ENCODE measurements at regions not wholly inside any gene's neighbourhood (a gene's known extent, or its start where the extent isn't known, plus 50 kb on each side); places are given as distances from the start of the nearest gene placed in this dataset.

DNA sequence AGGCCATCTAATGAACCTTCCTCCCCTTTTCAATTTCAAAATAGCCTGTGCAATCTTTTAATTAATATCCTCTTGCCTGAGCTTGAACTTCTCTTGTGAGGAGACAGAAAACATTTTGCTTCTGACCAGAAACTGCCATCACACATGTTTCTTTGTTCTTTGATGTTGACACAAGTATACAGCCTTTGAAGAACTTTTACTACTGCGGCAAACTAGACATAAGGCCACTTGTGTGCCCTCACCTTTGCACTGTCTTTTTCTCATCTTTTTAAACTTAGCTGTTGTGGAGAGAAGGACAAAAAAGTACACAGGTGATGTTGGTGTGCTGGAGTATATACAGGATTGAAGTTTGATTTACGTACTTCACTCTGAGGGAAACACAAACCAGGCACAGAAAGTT, 116.3 kb upstream of the C1GALT1C1 start:
- Histone ChIP-seq H3K4me3 (no peak overlapping the region), H3K4me1 (peaks cover 7 to 74% (median 39%) of the 10 kb centered on the region in 10 experiments; a peak in 18 of 20 replicates), H3K27me3 (no peaks in the 10 kb centered on the region), H4K20me1 (no peaks in the 10 kb centered on the region), H3K36me3 (no peaks in the 10 kb centered on the region), H3K27ac (0 out of 22 replicates have a peak overlapping the region, but pooled peaks of 1 of the 11 experiments have one; percentile 7), H3K4me2 (peak overlapping the region in 5 of 11 experiments; percentile 22 to 57 (median 44); a peak in 8 of 22 replicates), H3K9me3 (replicated peaks in 1 of 11) (peaks cover 11 to 30% (median 17%) of the 10 kb centered on the region in 11 experiments), H3K9ac (no peak overlapping the region)
- no peak for TF ChIP-seq Cebpa-rat (IDR thresholded peaks at IDR 0.05)

DNA sequence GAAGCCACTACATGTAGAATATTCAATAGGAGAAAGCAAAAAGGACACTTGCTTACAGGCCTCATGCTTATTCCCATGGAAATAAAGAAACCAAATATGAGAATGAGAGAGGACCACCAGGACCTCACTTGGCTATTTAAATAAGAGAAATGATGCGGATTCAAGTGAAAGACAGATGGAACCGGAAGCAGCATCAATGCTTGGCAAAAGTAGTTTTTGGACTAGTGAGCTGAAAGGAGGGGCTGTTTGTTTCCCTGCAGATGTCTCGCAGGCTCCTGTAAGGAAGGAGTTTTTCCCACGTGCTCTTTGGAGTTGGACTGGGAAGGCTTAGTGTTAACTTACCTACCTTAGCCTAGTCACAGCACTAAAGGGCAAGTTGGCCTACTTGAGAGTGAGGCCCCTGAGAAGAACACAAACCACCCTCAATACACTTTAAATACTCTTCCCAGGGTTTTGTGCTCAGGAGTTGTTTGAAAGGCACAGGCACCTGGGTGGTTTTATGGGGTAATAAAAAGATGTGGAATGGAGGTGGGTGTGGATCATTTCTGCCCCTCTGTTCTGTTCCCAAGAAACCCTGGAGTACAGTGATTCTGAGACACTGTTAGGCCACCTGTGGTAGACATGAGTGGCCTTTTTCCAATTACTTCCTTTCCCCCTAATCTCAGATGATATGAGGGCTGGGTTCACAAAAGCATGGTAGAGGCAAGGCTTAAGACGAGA, 113.3 kb upstream of the C1GALT1C1 start:
- Histone ChIP-seq H3K9ac (no peak overlapping the region), H3K9me3 (replicated peaks in 1 of 11) (peaks cover 11 to 30% (median 17%) of the 10 kb centered on the region in 11 experiments), H4K20me1 (no peaks in the 10 kb centered on the region), H3K36me3 (no peaks in the 10 kb centered on the region), H3K4me1 (peaks cover 0 to 62% (median 19%) of the 10 kb centered on the region in 10 experiments; a peak in 12 of 20 replicates), H3K4me3 (no peak overlapping the region), H3K27me3 (no peaks in the 10 kb centered on the region), H3K27ac (no peak overlapping the region), H3K4me2 (no peak overlapping the region)
- no peak for TF ChIP-seq Cebpa-rat (IDR thresholded peaks at IDR 0.05)

DNA sequence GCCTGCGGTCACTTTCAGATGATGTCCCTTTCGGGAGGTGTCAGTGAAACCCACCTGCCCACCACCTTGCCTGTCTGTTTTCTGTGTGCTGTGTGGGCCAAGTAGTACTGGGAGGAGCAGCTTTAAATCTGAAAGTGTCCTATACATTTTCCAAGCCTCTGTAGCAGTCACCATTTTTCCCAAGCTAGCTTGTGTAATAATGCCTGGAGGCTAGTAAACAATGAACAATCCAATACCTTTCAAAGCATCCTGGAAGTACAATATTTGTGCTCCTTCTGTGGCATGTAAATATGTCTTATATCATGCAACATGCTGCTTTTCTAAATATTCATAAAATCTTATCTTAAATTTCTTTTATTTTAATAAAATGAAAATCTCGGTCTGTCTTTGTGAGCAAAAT, 111.6 kb upstream of the C1GALT1C1 start:
- peaks cover 8 to 59% (median 18%) of the 10 kb centered on the region in 10 experiments; a peak in 18 of 20 replicates for H3K4me1 ChIP-seq
- H3K4me2 ChIP-seq = peak overlapping the region in 5 of 11 experiments; percentile 17 to 46 (median 24); a peak in 6 of 22 replicates
- peaks cover 11 to 30% (median 17%) of the 10 kb centered on the region in 11 experiments for H3K9me3 ChIP-seq (replicated peaks in 1 of 11)
- H3K27ac ChIP-seq = no peak overlapping the region
- H3K27me3 ChIP-seq = no peaks in the 10 kb centered on the region
- no peaks in the 10 kb centered on the region for H3K36me3 ChIP-seq
- no peaks in the 10 kb centered on the region for H4K20me1 ChIP-seq
- H3K9ac ChIP-seq = no peak overlapping the region
- no peak overlapping the region for H3K4me3 ChIP-seq
- TF ChIP-seq Cebpa-rat (IDR thresholded peaks at IDR 0.05) = no peak

DNA sequence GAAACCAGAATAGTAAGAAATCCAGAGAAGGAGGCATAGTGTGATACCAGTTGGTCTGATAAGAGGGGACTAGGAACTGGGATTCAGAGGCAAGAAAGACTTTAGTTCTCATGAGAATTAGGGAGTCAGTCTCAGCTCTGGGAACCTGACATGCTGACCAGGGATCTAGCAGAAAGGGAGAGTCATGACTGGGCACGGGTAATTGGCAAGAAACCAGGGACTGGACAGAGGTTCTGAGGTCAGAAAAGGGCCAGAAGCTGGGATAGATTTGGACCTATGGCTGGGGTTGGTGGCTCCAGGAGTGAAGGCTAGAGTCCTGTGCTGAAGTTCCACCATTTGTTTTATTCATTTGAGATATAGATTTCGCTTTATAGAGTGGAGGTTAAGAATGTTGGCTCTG, 110.2 kb upstream of the C1GALT1C1 start:
- peaks cover 8 to 52% (median 18%) of the 10 kb centered on the region in 10 experiments; a peak in 18 of 20 replicates for H3K4me1 ChIP-seq
- no peak for TF ChIP-seq Cebpa-rat (IDR thresholded peaks at IDR 0.05)
- H4K20me1 ChIP-seq = no peaks in the 10 kb centered on the region
- peak overlapping the region in 4 of 11 experiments; percentile 21 to 47 (median 33); a peak in 6 of 22 replicates for H3K4me2 ChIP-seq
- H3K36me3 ChIP-seq = no peaks in the 10 kb centered on the region
- peaks cover 4 to 19% (median 12%) of the 10 kb centered on the region in 11 experiments for H3K9me3 ChIP-seq (replicated peaks in 1 of 11)
- H3K27me3 ChIP-seq = no peaks in the 10 kb centered on the region
- no peak overlapping the region for H3K9ac ChIP-seq
- H3K4me3 ChIP-seq = no peak overlapping the region
- no peak overlapping the region for H3K27ac ChIP-seq

DNA sequence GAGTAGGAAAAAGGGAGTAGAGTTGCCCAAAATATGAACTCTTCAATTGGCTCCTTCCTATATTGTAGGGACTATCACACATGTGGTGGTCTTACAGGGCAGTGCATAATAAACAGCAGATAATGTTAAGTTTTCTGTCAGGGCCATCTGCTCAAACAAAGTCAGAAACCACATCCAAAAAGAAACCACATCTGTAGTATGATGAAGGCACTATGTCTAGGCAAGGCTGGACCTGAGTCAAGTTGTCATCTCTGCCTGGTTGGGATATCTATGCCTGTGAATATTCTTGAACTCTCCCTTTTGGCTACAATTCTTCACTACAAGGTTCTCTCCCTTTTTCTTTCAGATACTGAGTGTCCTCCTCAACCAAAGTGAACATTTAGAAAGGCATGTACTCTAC, 109.4 kb upstream of the C1GALT1C1 start:
- Histone ChIP-seq H3K4me2 (peak overlapping the region in 7 of 11 experiments; percentile 0 to 47 (median 26); a peak in 10 of 22 replicates), H3K9ac (no peak overlapping the region), H3K4me3 (no peak overlapping the region), H3K27ac (no peak overlapping the region), H3K4me1 (peaks cover 8 to 59% (median 23%) of the 10 kb centered on the region in 10 experiments; a peak in 18 of 20 replicates), H3K9me3 (replicated peaks in 1 of 11) (peaks cover 0 to 14% (median 7%) of the 10 kb centered on the region in 11 experiments; a peak in 15 of 22 replicates), H3K27me3 (no peaks in the 10 kb centered on the region), H3K36me3 (no peaks in the 10 kb centered on the region), H4K20me1 (no peaks in the 10 kb centered on the region)
- no peak for TF ChIP-seq Cebpa-rat (IDR thresholded peaks at IDR 0.05)

DNA sequence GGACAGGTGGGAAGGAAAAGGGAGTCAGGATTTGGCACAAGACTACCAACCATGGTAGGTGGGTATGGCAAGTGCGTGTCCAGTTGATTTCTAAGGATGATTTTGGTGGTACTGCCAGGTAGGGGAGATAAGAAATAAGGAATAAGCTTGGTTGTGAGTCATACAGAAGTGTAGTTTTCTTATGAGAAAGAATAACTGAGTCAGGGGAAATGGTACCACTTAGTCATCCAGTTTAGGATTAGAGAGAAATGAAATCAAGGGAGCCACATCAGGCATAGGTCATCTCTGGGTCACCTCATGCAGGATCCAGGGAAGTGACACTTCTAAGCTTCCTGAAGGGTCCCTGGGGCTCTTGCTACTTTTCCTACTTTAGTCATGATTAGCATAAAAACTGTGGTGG, 107.1 kb upstream of the C1GALT1C1 start:
- no peak overlapping the region for H3K9ac ChIP-seq
- H3K27ac ChIP-seq = no peak overlapping the region
- H3K9me3 ChIP-seq (replicated peaks in 1 of 11) = peaks cover 7 to 22% (median 14%) of the 10 kb centered on the region in 11 experiments; a peak in 19 of 22 replicates
- H3K27me3 ChIP-seq = no peaks in the 10 kb centered on the region
- H3K36me3 ChIP-seq = no peaks in the 10 kb centered on the region
- no peak overlapping the region for H3K4me3 ChIP-seq
- TF ChIP-seq Cebpa-rat (IDR thresholded peaks at IDR 0.05) = no peak
- H3K4me2 ChIP-seq = peak overlapping the region; percentile 24 to 55 (median 34); a peak in 20 of 22 replicates
- no peaks in the 10 kb centered on the region for H4K20me1 ChIP-seq
- peaks cover 8 to 50% (median 23%) of the 10 kb centered on the region in 10 experiments; a peak in 18 of 20 replicates for H3K4me1 ChIP-seq

DNA sequence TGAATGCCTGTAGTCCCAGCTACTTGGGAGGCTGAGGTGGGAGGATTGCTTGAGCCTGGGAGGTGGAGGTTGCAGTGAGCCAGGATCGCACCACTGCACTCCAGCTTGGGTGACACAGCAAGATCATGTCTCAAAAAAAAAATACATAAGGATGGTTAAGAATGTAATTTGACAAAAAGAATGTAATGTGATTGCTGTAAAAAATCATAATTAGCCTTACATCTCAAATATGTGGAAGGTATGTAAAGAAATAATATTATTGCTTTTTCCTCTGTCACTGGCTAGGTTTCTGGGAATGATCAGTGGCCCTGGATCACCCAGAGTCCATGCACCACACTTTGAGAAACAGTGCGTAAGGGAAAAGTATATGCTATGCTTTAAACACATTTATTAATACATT, 106.1 kb upstream of the C1GALT1C1 start:
- H4K20me1 ChIP-seq = no peaks in the 10 kb centered on the region
- peaks cover 8 to 43% (median 23%) of the 10 kb centered on the region in 10 experiments; a peak in 18 of 20 replicates for H3K4me1 ChIP-seq
- no peak overlapping the region for H3K27ac ChIP-seq
- no peaks in the 10 kb centered on the region for H3K27me3 ChIP-seq
- TF ChIP-seq Cebpa-rat (IDR thresholded peaks at IDR 0.05) = no peak
- H3K36me3 ChIP-seq = no peaks in the 10 kb centered on the region
- no peak overlapping the region for H3K4me3 ChIP-seq
- H3K9ac ChIP-seq = no peak overlapping the region
- H3K4me2 ChIP-seq = no peak overlapping the region
- H3K9me3 ChIP-seq (replicated peaks in 1 of 11) = peaks cover 7 to 25% (median 17%) of the 10 kb centered on the region in 11 experiments; a peak in 19 of 22 replicates

DNA sequence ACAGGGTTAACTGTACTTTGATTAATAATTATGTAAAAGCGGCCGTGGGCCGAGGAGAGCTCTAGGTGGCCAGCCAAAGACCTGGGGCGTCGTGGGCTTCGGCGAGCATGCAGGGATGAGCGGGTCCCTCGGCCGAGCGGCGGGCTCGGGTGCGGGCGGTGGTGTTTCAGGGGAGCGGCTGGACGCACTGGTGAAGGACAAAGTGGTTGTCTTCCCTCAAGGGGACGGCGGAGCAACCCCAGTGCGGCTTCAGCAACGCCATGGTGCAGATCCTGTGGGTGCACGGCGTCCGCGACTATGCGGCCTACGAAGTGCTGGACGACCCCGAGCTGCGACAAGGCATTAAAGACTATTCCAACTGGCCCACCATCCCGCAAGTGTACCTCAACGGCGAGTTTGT, 103.0 kb upstream of the C1GALT1C1 start:
- no peak overlapping the region for H3K27ac ChIP-seq
- H3K9me3 ChIP-seq (replicated peaks in 1 of 11) = peaks cover 7 to 25% (median 17%) of the 10 kb centered on the region in 11 experiments; a peak in 19 of 22 replicates
- no peak overlapping the region for H3K4me3 ChIP-seq
- peaks cover 8 to 26% (median 17%) of the 10 kb centered on the region in 10 experiments; a peak in 17 of 20 replicates for H3K4me1 ChIP-seq
- no peak for TF ChIP-seq Cebpa-rat (IDR thresholded peaks at IDR 0.05)
- no peak overlapping the region for H3K4me2 ChIP-seq
- H3K36me3 ChIP-seq = no peaks in the 10 kb centered on the region
- H3K9ac ChIP-seq = no peak overlapping the region
- no peaks in the 10 kb centered on the region for H3K27me3 ChIP-seq
- H4K20me1 ChIP-seq = no peaks in the 10 kb centered on the region

DNA sequence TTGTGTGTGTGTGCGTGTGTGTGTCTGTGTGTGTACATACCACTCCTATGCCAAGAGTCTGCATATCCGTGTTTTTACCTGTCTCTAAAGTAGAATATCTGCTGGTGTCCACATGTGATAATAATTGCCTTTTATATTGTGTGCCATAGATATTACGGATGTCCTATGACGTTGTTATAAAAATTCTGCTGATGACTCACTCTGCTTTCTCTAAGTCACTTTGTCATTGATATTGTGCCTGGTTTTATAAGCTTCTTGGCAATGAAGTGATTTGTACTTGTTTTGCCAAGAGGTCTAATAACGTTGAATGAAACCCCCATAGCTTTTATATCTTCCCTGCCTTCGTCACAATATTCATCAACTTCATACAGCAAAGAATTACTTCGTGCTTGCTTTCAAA, 102.6 kb upstream of the C1GALT1C1 start:
- Histone ChIP-seq H3K4me3 (no peak overlapping the region), H3K9me3 (replicated peaks in 1 of 11) (peaks cover 7 to 25% (median 17%) of the 10 kb centered on the region in 11 experiments; a peak in 19 of 22 replicates), H3K9ac (no peak overlapping the region), H3K4me2 (no peak overlapping the region), H3K36me3 (no peaks in the 10 kb centered on the region), H3K4me1 (peaks cover 8 to 26% (median 17%) of the 10 kb centered on the region in 10 experiments; a peak in 18 of 20 replicates), H4K20me1 (no peaks in the 10 kb centered on the region), H3K27ac (no peak overlapping the region), H3K27me3 (0 out of 22 replicates have a peak, but pooled peaks cover 0 to 4% (median 0%) of the 10 kb centered on the region in 11 experiments)
- TF ChIP-seq Cebpa-rat (IDR thresholded peaks at IDR 0.05) = no peak

All from BLaER1 treated with 17β-estradiol and CSF1 and Interleukin-3, amounts not matched to agents 10 nM and 100 nM (cell line).